H9 (cell line): ENCODE measurements at regions not wholly inside any gene's neighbourhood (a gene's known extent, or its start where the extent isn't known, plus 50 kb on each side); places are given as distances from the start of the nearest gene placed in this dataset.
"Not testable (repeated sequence)": the region's sequence is repeated elsewhere in the genome, so short reads cannot be mapped to it uniquely, and the experiment has no call there.

Experiments
- DNase-seq: peaks from one replicate; pipeline ENCODE4 v3.0.0-alpha.2; 2017
- H2AFZ ChIP-seq: one replicate; pipeline ENCODE4 v1.6.1; 2013; ENCODE audit warnings: mild to moderate bottlenecking, low read length, control low read depth, moderate library complexity
- H2AK5ac ChIP-seq: 2 replicates; pipeline ENCODE4 v1.6.1; 2013; ENCODE audit warnings: low read length, control low read depth, mixed read lengths; ENCODE audit not compliant: insufficient read length
- H2BK120ac ChIP-seq: one replicate; pipeline ENCODE4 v1.6.1; 2013; ENCODE audit warnings: low read depth, mild to moderate bottlenecking, low read length, control low read depth, inconsistent platforms; ENCODE audit not compliant: poor library complexity, severe bottlenecking
- H2BK12ac ChIP-seq: 2 replicates; pipeline ENCODE4 v1.6.1; 2013; ENCODE audit warnings: low read length, control low read depth, mixed read lengths, low read depth; ENCODE audit not compliant: insufficient read length
- H2BK15ac ChIP-seq: 2 replicates; pipeline ENCODE4 v1.6.1; 2013; ENCODE audit warnings: low read depth, low read length, control low read depth
- H2BK20ac ChIP-seq: one replicate; pipeline ENCODE4 v1.6.1; 2013; ENCODE audit warnings: low read depth, mild to moderate bottlenecking, low read length, control low read depth, inconsistent platforms; ENCODE audit not compliant: poor library complexity, severe bottlenecking
- H2BK5ac ChIP-seq: 2 replicates; pipeline ENCODE4 v1.6.1; 2013; ENCODE audit warnings: low read length, control low read depth, mixed read lengths; ENCODE audit not compliant: insufficient read length
- H3K14ac ChIP-seq: 2 replicates; pipeline ENCODE4 v1.6.1; 2013; ENCODE audit warnings: low read length, control low read depth; ENCODE audit not compliant: insufficient read depth
- H3K18ac ChIP-seq: 2 replicates; pipeline ENCODE4 v1.6.1; 2013; ENCODE audit warnings: low read depth, mild to moderate bottlenecking, mixed read lengths, low read length, control low read depth; ENCODE audit not compliant: insufficient read length
- H3K23ac ChIP-seq: 2 replicates; pipeline ENCODE4 v1.6.1; 2013; ENCODE audit warnings: low read length, control low read depth, mixed read lengths, low read depth; ENCODE audit not compliant: insufficient read length
- H3K23me2 ChIP-seq: 2 replicates; pipeline ENCODE4 v1.6.1; 2013; ENCODE audit warnings: low read depth, mild to moderate bottlenecking, mixed read lengths, low read length, control low read depth; ENCODE audit not compliant: insufficient read length, poor library complexity, severe bottlenecking
- H3K27ac ChIP-seq: 2 replicates; pipeline ENCODE4 v1.5.1; 2013; ENCODE audit warnings: low read length, control low read depth, mixed read lengths, low read depth; ENCODE audit not compliant: insufficient read length
- H3K27me3 ChIP-seq: 2 replicates; pipeline ENCODE4 v1.6.1; 2013; ENCODE audit warnings: low read length, control low read depth, inconsistent platforms; ENCODE audit not compliant: insufficient read depth
- H3K4ac ChIP-seq: 2 replicates; pipeline ENCODE4 v1.6.1; 2013; ENCODE audit warnings: low read depth, mild to moderate bottlenecking, control low read depth, inconsistent platforms, low read length, moderate library complexity
- H3K4me1 ChIP-seq: 2 replicates; pipeline ENCODE4 v1.6.1; 2013; ENCODE audit warnings: low read length, control low read depth, inconsistent platforms; ENCODE audit not compliant: insufficient read depth
- H3K4me2 ChIP-seq: 2 replicates; pipeline ENCODE4 v1.6.1; 2013; ENCODE audit warnings: low read length, control low read depth, mixed read lengths; ENCODE audit not compliant: insufficient read length, insufficient read depth
- H3K56ac ChIP-seq: 2 replicates; pipeline ENCODE4 v1.6.1; 2013; ENCODE audit warnings: low read depth, mild to moderate bottlenecking, mixed read lengths, low read length, control low read depth; ENCODE audit not compliant: insufficient read length
- H3K79me1 ChIP-seq: 2 replicates; pipeline ENCODE4 v1.6.1; 2013; ENCODE audit warnings: low read depth, mild to moderate bottlenecking, moderate library complexity, low read length, control low read depth, inconsistent platforms; ENCODE audit not compliant: insufficient read depth, poor library complexity, severe bottlenecking
- H3K79me2 ChIP-seq: 2 replicates; pipeline ENCODE4 v1.6.1; 2013; ENCODE audit warnings: low read length, control low read depth, inconsistent platforms; ENCODE audit not compliant: insufficient read depth
- H3K9ac ChIP-seq: 2 replicates; pipeline ENCODE4 v1.6.1; 2013; ENCODE audit warnings: low read length, control low read depth, mixed read lengths; ENCODE audit not compliant: insufficient read length; ENCODE audit errors: extremely low read depth
- H3K9me3 ChIP-seq: one replicate; pipeline ENCODE4 v1.6.1; 2013; ENCODE audit warnings: low read depth, low read length, inconsistent platforms; ENCODE audit not compliant: control insufficient read depth
- H3T11ph ChIP-seq: one replicate; pipeline ENCODE4 v1.6.1; 2013; ENCODE audit warnings: mild to moderate bottlenecking, low read length, control low read depth, inconsistent platforms
- H4K20me1 ChIP-seq: one replicate; pipeline ENCODE4 v1.6.1; 2013; ENCODE audit not compliant: control insufficient read depth, insufficient read length, insufficient read depth
- H4K5ac ChIP-seq: 2 replicates; pipeline ENCODE4 v1.6.1; 2013; ENCODE audit warnings: low read depth, mild to moderate bottlenecking, mixed read lengths, low read length, control low read depth; ENCODE audit not compliant: insufficient read length
- H4K8ac ChIP-seq: replicated peaks from 2 replicates; pipeline ENCODE4 v1.6.1; 2013; ENCODE audit warnings: low read length, control low read depth, mixed read lengths, low read depth; ENCODE audit not compliant: insufficient read length
- H4K91ac ChIP-seq: 2 replicates; pipeline ENCODE4 v1.6.1; 2013; ENCODE audit warnings: low read depth, mild to moderate bottlenecking, moderate library complexity, mixed read lengths, low read length, control low read depth; ENCODE audit not compliant: insufficient read length
- H3K27ac Mint-ChIP-seq, 3 experiments: 2 replicates in 2 of 3; 3 replicates in 1 of 3; pipeline ENCODE4 v1.8.0; 2020 to 2021; ENCODE audit warnings: mixed read lengths in 3 of 3, mild to moderate bottlenecking in 1 of 3, moderate library complexity in 1 of 3
- H3K27me3 Mint-ChIP-seq: 2 replicates; pipeline ENCODE4 v1.8.0; 2021; ENCODE audit warnings: low read depth, mild to moderate bottlenecking, moderate library complexity, mixed read lengths
- H3K36me3 Mint-ChIP-seq, 3 experiments: 2 replicates in 2 of 3; 3 replicates in 1 of 3; pipeline ENCODE4 v1.8.0; 2020 to 2021; ENCODE audit warnings: low read depth in 3 of 3, mixed read lengths in 3 of 3; ENCODE audit not compliant: insufficient read depth in 1 of 3
- H3K4me1 Mint-ChIP-seq, 2 experiments: 2 replicates each; pipeline ENCODE4 v1.8.0; 2020; ENCODE audit warnings: mixed read lengths in 2 of 2
- H3K4me3 Mint-ChIP-seq, 2 experiments: 2 replicates in 1 of 2; 3 replicates in 1 of 2; pipeline ENCODE4 v1.8.0; 2020 to 2021; ENCODE audit warnings: mild to moderate bottlenecking in 2 of 2, mixed read lengths in 2 of 2, moderate library complexity in 1 of 2
- H3K9me3 Mint-ChIP-seq, 2 experiments: 2 replicates in 1 of 2; 3 replicates in 1 of 2; pipeline ENCODE4 v1.8.0; 2020; ENCODE audit warnings: mild to moderate bottlenecking in 2 of 2, mixed read lengths in 2 of 2, moderate library complexity in 1 of 2
- WGBS: extraction: QIAGEN DNeasy Blood & Tissue Kit; methylation state at CpG from one replicate; pipeline ENCODE4 v1.1.7; 2013; ENCODE audit warnings: missing lambda C conversion rate, low lambda C conversion rate, mixed read lengths; ENCODE audit not compliant: insufficient read length; ENCODE audit errors: extremely low coverage; 5-methylcytosine and 5-hydroxymethylcytosine counted together

DNA sequence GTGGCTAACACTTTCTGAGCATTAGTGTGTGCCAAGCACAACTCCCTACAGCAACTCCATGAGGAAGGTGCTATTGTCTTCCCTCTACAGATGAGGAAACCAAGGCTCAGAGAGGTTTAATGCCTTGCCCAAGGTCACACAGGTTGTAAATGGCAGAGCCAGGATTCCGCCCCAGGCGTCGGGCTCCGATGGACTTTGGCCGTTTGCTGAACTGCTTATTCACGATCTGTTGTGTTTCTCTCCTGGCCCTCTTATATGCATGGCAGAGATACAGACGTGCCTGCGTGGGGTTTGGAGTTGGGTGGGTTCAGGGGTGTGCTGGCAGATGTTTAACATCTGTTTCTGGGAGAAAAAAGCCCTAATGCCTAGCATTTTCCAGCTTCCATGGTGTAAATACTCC, 117.4 kb downstream of the ZNF267 start:
- not testable (repeated sequence) for H3K23me2 ChIP-seq, H2AK5ac ChIP-seq, H3K14ac ChIP-seq, H2BK120ac ChIP-seq, H3K27ac Mint-ChIP-seq, H3K79me2 ChIP-seq, H3K4me2 ChIP-seq, H4K5ac ChIP-seq, H3K27ac ChIP-seq, H2BK5ac ChIP-seq, H2BK20ac ChIP-seq, H3K4me3 Mint-ChIP-seq, H4K91ac ChIP-seq, DNase-seq, H3K9me3 ChIP-seq, H3K4ac ChIP-seq, H3K4me1 ChIP-seq, H3K79me1 ChIP-seq, H3K4me1 Mint-ChIP-seq, H2AFZ ChIP-seq, H3T11ph ChIP-seq, H3K9ac ChIP-seq, H3K56ac ChIP-seq, H4K20me1 ChIP-seq, H2BK12ac ChIP-seq, H3K23ac ChIP-seq, H4K8ac ChIP-seq, H3K36me3 Mint-ChIP-seq, H3K27me3 ChIP-seq, H3K18ac ChIP-seq, H3K27me3 Mint-ChIP-seq, H2BK15ac ChIP-seq
- H3K9me3 Mint-ChIP-seq = peaks cover 26 to 27% of the 10 kb centered on the region in 2 experiments
- no CpG with 5 or more reads among the region's 8 CpGs for WGBS

DNA sequence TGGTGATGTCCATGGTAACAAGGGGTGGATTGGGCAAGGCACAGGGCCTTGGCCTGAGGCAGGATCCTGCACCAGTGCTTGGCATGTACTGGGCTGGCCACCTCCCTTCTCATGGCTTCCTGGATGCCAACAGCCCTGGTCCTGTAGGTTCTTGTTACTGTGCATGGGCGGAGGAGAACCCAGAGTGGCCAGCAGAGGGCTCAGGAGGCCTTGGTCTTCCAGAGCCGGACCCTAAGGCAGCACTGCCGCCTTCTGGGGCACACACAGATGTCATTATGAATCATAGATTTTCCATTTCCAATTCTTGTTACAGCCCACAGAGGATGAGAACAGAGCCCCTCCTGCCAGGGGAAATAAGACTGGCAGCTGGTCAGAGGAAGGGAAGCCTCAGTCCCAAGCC, 122.7 kb downstream of the ZNF267 start:
- not testable (repeated sequence) for H3K36me3 Mint-ChIP-seq, H3K14ac ChIP-seq, H4K91ac ChIP-seq, H3K79me1 ChIP-seq, H4K20me1 ChIP-seq, H4K5ac ChIP-seq, H3K9me3 ChIP-seq, H2AFZ ChIP-seq, H3K79me2 ChIP-seq, H3K23ac ChIP-seq, H3K4me3 Mint-ChIP-seq, DNase-seq, H3K4me1 ChIP-seq, H3K23me2 ChIP-seq, H4K8ac ChIP-seq, H3T11ph ChIP-seq, H2AK5ac ChIP-seq, H3K27me3 Mint-ChIP-seq, H3K9ac ChIP-seq, H3K56ac ChIP-seq, H2BK15ac ChIP-seq, H3K27ac Mint-ChIP-seq, H3K27ac ChIP-seq, H2BK20ac ChIP-seq, H3K18ac ChIP-seq, H3K4me1 Mint-ChIP-seq, H2BK5ac ChIP-seq, H3K4ac ChIP-seq, H2BK120ac ChIP-seq, H2BK12ac ChIP-seq, H3K27me3 ChIP-seq, H3K4me2 ChIP-seq
- no CpG with 5 or more reads among the region's 3 CpGs for WGBS
- peaks cover 33% of the 10 kb centered on the region in 2 experiments for H3K9me3 Mint-ChIP-seq
